Neural progenitor cell (in vitro differentiated cells): ENCODE measurements at regions not wholly inside any gene's neighbourhood (a gene's known extent, or its start where the extent isn't known, plus 50 kb on each side); places are given as distances from the start of the nearest gene placed in this dataset.

ENCODE experiments used
- DNase-seq: peaks from one replicate; pipeline ENCODE4 v3.0.0-alpha.2; 2016; ENCODE audit warnings: low spot score
- H2AFZ ChIP-seq: fragments of 200-600 bp; sonication (generic); replicated peaks from 2 replicates; pipeline ENCODE4 v1.6.1; 2016; ENCODE audit warnings: antibody characterized with exemption
- H3F3A ChIP-seq: fragments of 200-600 bp; sonication (generic); 2 replicates; pipeline ENCODE4 v1.6.1; 2016; ENCODE audit warnings: antibody characterized with exemption, low read depth
- H3K27ac ChIP-seq: fragments of 200-600 bp; sonication (generic); 2 replicates; pipeline ENCODE4 v1.5.1; 2016; ENCODE audit warnings: mild to moderate bottlenecking
- H3K27me3 ChIP-seq: fragments of 200-600 bp; sonication (generic); 2 replicates; pipeline ENCODE4 v1.6.1; 2016; ENCODE audit warnings: mild to moderate bottlenecking, moderate library complexity
- H3K36me3 ChIP-seq: fragments of 200-600 bp; sonication (generic); 2 replicates; pipeline ENCODE4 v1.5.1; 2016
- H3K4me1 ChIP-seq: fragments of 200-600 bp; sonication (generic); 2 replicates; pipeline ENCODE4 v1.6.1; 2016; ENCODE audit warnings: mixed run types
- H3K4me2 ChIP-seq: fragments of 200-600 bp; sonication (generic); 2 replicates; pipeline ENCODE4 v1.6.1; 2016
- H3K4me3 ChIP-seq: fragments of 200-600 bp; sonication (generic); 2 replicates; pipeline ENCODE4 v1.5.1; 2016
- H3K79me2 ChIP-seq: fragments of 200-600 bp; sonication (generic); 2 replicates; pipeline ENCODE4 v1.6.1; 2016; ENCODE audit warnings: low read depth
- H3K9ac ChIP-seq: fragments of 200-600 bp; sonication (generic); 2 replicates; pipeline ENCODE4 v1.6.1; 2016
- H3K9me3 ChIP-seq: fragments of 200-600 bp; sonication (generic); 2 replicates; pipeline ENCODE4 v1.5.1; 2016; ENCODE audit warnings: low read depth
- H4K20me1 ChIP-seq: fragments of 200-600 bp; sonication (generic); 2 replicates; pipeline ENCODE4 v1.6.1; 2016; ENCODE audit warnings: low read depth
- H3K27ac Mint-ChIP-seq: 3 replicates; pipeline ENCODE4 v1.8.0; 2021; ENCODE audit warnings: mixed read lengths
- H3K27me3 Mint-ChIP-seq: 2 replicates; pipeline ENCODE4 v1.8.0; 2022; ENCODE audit warnings: low read depth, mild to moderate bottlenecking, inconsistent platforms, moderate library complexity, mixed read lengths; ENCODE audit not compliant: insufficient read depth
- H3K36me3 Mint-ChIP-seq: 3 replicates; pipeline ENCODE4 v1.8.0; 2021; ENCODE audit warnings: mixed read lengths
- H3K4me1 Mint-ChIP-seq: 3 replicates; pipeline ENCODE4 v1.8.0; 2021; ENCODE audit warnings: mixed read lengths
- H3K4me3 Mint-ChIP-seq: 3 replicates; pipeline ENCODE4 v1.8.0; 2021; ENCODE audit warnings: mild to moderate bottlenecking, moderate library complexity, mixed read lengths
- H3K9me3 Mint-ChIP-seq: 3 replicates; pipeline ENCODE4 v1.8.0; 2020; ENCODE audit warnings: mixed read lengths
- CTCF ChIP-seq: fragments of 200-600 bp; sonication (generic); IDR thresholded peaks from 2 replicates; pipeline ENCODE4 v1.5.1; 2017; ENCODE audit warnings: antibody characterized with exemption, mild to moderate bottlenecking
- EZH2 ChIP-seq: fragments of 200-600 bp; sonication (generic); IDR thresholded peaks from 2 replicates; pipeline ENCODE4 v1.6.1; 2017; ENCODE audit warnings: antibody characterized with exemption, mild to moderate bottlenecking, moderate library complexity
- EZH2phosphoT487 ChIP-seq: fragments of 200-600 bp; sonication (generic); IDR thresholded peaks from 2 replicates; pipeline ENCODE4 v1.6.1; 2017; ENCODE audit warnings: antibody characterized with exemption

GRCh38 chr14:53381895-53382294 lies 228.8 kb upstream of the DDHD1 start:
- DNase-seq = no peak
- Histone ChIP-seq H3K4me1 (no peaks in the 10 kb centered on the region), H3K27me3 (no peaks in the 10 kb centered on the region), H3F3A (no peaks in the 10 kb centered on the region), H3K36me3 (no peaks in the 10 kb centered on the region), H3K4me3 (no peak overlapping the region), H2AFZ (no peak overlapping the region), H3K4me2 (no peak overlapping the region), H4K20me1 (no peaks in the 10 kb centered on the region), H3K9ac (no peak overlapping the region), H3K79me2 (no peaks in the 10 kb centered on the region), H3K9me3 (no peaks in the 10 kb centered on the region), H3K27ac (no peak overlapping the region)
- Mint-ChIP-seq H3K36me3 (no peaks in the 10 kb centered on the region), H3K27ac (no peak overlapping the region), H3K27me3 (no peaks in the 10 kb centered on the region), H3K4me1 (no peaks in the 10 kb centered on the region), H3K4me3 (no peak overlapping the region), H3K9me3 (no peaks in the 10 kb centered on the region)
- TF ChIP-seq CTCF = no peak
- TF ChIP-seq EZH2phosphoT487 = no peak
- TF ChIP-seq EZH2 = no peak

- TF ChIP-seq EZH2 (no peak), CTCF (no peak), EZH2phosphoT487 (no peak)
- H3K36me3 Mint-ChIP-seq = no peaks in the 10 kb centered on the region
- DNase-seq = no peak
- no peak overlapping the region for H3K4me3 Mint-ChIP-seq
- H3K9ac ChIP-seq = no peak overlapping the region
- no peaks in the 10 kb centered on the region for H4K20me1 ChIP-seq
- H3K4me1 ChIP-seq = no peaks in the 10 kb centered on the region
- no peak overlapping the region for H3K27ac ChIP-seq
- H3K79me2 ChIP-seq = no peaks in the 10 kb centered on the region
- H3K36me3 ChIP-seq = no peaks in the 10 kb centered on the region
- H3K4me1 Mint-ChIP-seq = no peaks in the 10 kb centered on the region
- no peaks in the 10 kb centered on the region for H3F3A ChIP-seq
- H2AFZ ChIP-seq = no peak overlapping the region
- H3K4me2 ChIP-seq = no peak overlapping the region
- no peaks in the 10 kb centered on the region for H3K9me3 ChIP-seq
- H3K27me3 Mint-ChIP-seq = no peaks in the 10 kb centered on the region
- no peak overlapping the region for H3K4me3 ChIP-seq
- no peak overlapping the region for H3K27ac Mint-ChIP-seq
- no peaks in the 10 kb centered on the region for H3K27me3 ChIP-seq
- H3K9me3 Mint-ChIP-seq = no peaks in the 10 kb centered on the region
These were observed 227.7 kb upstream of the DDHD1 start for GRCh38 chr14:53380867-53381225.

- H3K27me3 Mint-ChIP-seq = no peaks in the 10 kb centered on the region
These were observed 227.1 kb upstream of the DDHD1 start for GRCh38 chr14:53380052-53380866.

GRCh38 chr14:53378142-53378541 lies 225.0 kb upstream of the DDHD1 start:
- no peak for DNase-seq
- no peak overlapping the region for H3K27ac Mint-ChIP-seq
- no peak for TF ChIP-seq EZH2phosphoT487

More at GRCh38 chr14:53380052-53380866, 227.1 kb upstream of the DDHD1 start:
- Mint-ChIP-seq H3K4me3 (no peak overlapping the region), H3K27ac (no peak overlapping the region), H3K4me1 (no peaks in the 10 kb centered on the region), H3K9me3 (no peaks in the 10 kb centered on the region), H3K36me3 (no peaks in the 10 kb centered on the region)
- Histone ChIP-seq H3K9ac (no peak overlapping the region), H3K27ac (no peak overlapping the region), H3K4me3 (no peak overlapping the region), H2AFZ (no peak overlapping the region), H3K27me3 (no peaks in the 10 kb centered on the region), H3K4me1 (no peaks in the 10 kb centered on the region), H4K20me1 (no peaks in the 10 kb centered on the region), H3K79me2 (no peaks in the 10 kb centered on the region), H3K4me2 (no peak overlapping the region), H3F3A (no peaks in the 10 kb centered on the region), H3K9me3 (no peaks in the 10 kb centered on the region), H3K36me3 (no peaks in the 10 kb centered on the region)
- DNase-seq = no peak
- no peak for TF ChIP-seq EZH2
- no peak for TF ChIP-seq EZH2phosphoT487

More at GRCh38 chr14:53378142-53378541, 225.0 kb upstream of the DDHD1 start:
- H3K4me3 Mint-ChIP-seq = no peak overlapping the region
- H3K27me3 ChIP-seq = no peaks in the 10 kb centered on the region
- no peaks in the 10 kb centered on the region for H3F3A ChIP-seq
- no peak overlapping the region for H3K27ac ChIP-seq
- H3K36me3 Mint-ChIP-seq = no peaks in the 10 kb centered on the region
- H3K9me3 ChIP-seq = no peaks in the 10 kb centered on the region
- no peak overlapping the region for H3K4me3 ChIP-seq
- H3K9ac ChIP-seq = no peak overlapping the region
- no peaks in the 10 kb centered on the region for H3K4me1 ChIP-seq
- H2AFZ ChIP-seq = no peak overlapping the region
- H3K27me3 Mint-ChIP-seq = no peaks in the 10 kb centered on the region
- no peaks in the 10 kb centered on the region for H3K79me2 ChIP-seq
- H3K4me2 ChIP-seq = no peak overlapping the region
- H3K4me1 Mint-ChIP-seq = no peaks in the 10 kb centered on the region
- H3K9me3 Mint-ChIP-seq = no peaks in the 10 kb centered on the region
- H3K36me3 ChIP-seq = no peaks in the 10 kb centered on the region
- H4K20me1 ChIP-seq = no peaks in the 10 kb centered on the region
